Pancreas (tissue), 10 donors: ENCODE measurements at regions not wholly inside any gene's neighbourhood (a gene's known extent, or its start where the extent isn't known, plus 50 kb on each side); places are given as distances from the start of the nearest gene placed in this dataset.

Experiments
- ATAC-seq, 4 donors: fragments of 200-7000 bp; cut with Tn5 transposase; one replicate each; pipeline versions ENCODE4 v1.8.0 to v1.9.1; 2020; ENCODE audit warnings: mild to moderate bottlenecking in 4 of 4, moderate library complexity in 4 of 4
- DNase-seq, 6 donors: peaks; one replicate each; pipeline ENCODE4 v3.0.0-alpha.2; 2020
- FAIRE-seq: peaks from 2 replicates; lab custom pipeline; 2012; peaks lifted over from hg19 to GRCh38; lab: Jason Lieb, UNC
- H3K27ac ChIP-seq, 4 donors: fragments of 200-600 bp; sonication (generic); 1 replicate in 3 of 4; 2 replicates in 1 of 4; pipeline versions ENCODE4 v1.5.0 to v1.8.0; 2020
- H3K27me3 ChIP-seq, 4 donors: fragments of 200-600 bp; one replicate each; pipeline ENCODE4 v1.8.0; 2021
- H3K36me3 ChIP-seq, 3 donors: fragments of 200-600 bp; sonication (generic) in 1 of 3; one replicate each; pipeline versions ENCODE4 v1.5.0 to v1.8.0; 2020 to 2021
- H3K4me1 ChIP-seq, 3 donors: fragments of 200-600 bp; one replicate each; pipeline ENCODE4 v1.8.0; 2021
- H3K4me3 ChIP-seq, 4 donors: fragments of 200-600 bp; sonication (generic) in 2 of 4; one replicate each; pipeline versions ENCODE4 v1.5.0 to v1.8.0; 2020 to 2021
- H3K9me3 ChIP-seq, 4 donors: fragments of 200-600 bp; one replicate each; pipeline ENCODE4 v1.8.0; 2021
- WGBS, 2 donors: extraction: QIAGEN DNeasy Blood & Tissue Kit; methylation state at CpG; one replicate each; pipeline ENCODE4 v1.1.7; 2013; 5-methylcytosine and 5-hydroxymethylcytosine counted together
- intact Hi-C, 3 donors: fragments of 100-400 bp; cut with DNase I; formaldehyde crosslinking; loops; one replicate each; pipeline versions ENCODE4 v1.11.1 to v1.14.2; 2022
- TF ChIP-seq, protein P1 (sequence below), 4 donors: fragments of 200-600 bp; sonication (generic) in 3 of 4; IDR thresholded peaks; one replicate each; pipeline versions ENCODE4 v1.5.0 to v1.8.0; 2021; ENCODE audit warnings: antibody characterized with exemption in 4 of 4
- donor health status: healthy with polysubstance abuse.
- donor health status: DM: no; HTN: no; CAD: no; lungs with moderate emphysema.
- donor health status: DM: no; HTN: no; CAD: no.
- donor health status: control.
- donor health status: control.
- donor health status: Bipolar disorder and iron deficiency.
- donor health status: DM: yes; HTN: yes; CAD: no.
- donor health status: DM: no; HTN: no; CAD: no.
- donor health status: DM: no; HTN: no; CAD: no.
- donor health status: DM: yes; HTN: yes; CAD: no.

- DNase-seq (no peak), ATAC-seq (no peak), FAIRE-seq (no peak)
- H3K9me3 ChIP-seq = no peaks in the 10 kb centered on the region
- no peaks in the 10 kb centered on the region for H3K27me3 ChIP-seq
- intact Hi-C loops = no loop called here
- H3K4me1 ChIP-seq = no peaks in the 10 kb centered on the region
- H3K4me3 ChIP-seq = no peak overlapping the region
- H3K27ac ChIP-seq = no peak overlapping the region
- TF ChIP-seq, protein P1, sequence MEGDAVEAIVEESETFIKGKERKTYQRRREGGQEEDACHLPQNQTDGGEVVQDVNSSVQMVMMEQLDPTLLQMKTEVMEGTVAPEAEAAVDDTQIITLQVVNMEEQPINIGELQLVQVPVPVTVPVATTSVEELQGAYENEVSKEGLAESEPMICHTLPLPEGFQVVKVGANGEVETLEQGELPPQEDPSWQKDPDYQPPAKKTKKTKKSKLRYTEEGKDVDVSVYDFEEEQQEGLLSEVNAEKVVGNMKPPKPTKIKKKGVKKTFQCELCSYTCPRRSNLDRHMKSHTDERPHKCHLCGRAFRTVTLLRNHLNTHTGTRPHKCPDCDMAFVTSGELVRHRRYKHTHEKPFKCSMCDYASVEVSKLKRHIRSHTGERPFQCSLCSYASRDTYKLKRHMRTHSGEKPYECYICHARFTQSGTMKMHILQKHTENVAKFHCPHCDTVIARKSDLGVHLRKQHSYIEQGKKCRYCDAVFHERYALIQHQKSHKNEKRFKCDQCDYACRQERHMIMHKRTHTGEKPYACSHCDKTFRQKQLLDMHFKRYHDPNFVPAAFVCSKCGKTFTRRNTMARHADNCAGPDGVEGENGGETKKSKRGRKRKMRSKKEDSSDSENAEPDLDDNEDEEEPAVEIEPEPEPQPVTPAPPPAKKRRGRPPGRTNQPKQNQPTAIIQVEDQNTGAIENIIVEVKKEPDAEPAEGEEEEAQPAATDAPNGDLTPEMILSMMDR (IDR thresholded peaks at IDR 0.05) = no peak
- H3K36me3 ChIP-seq = no peaks in the 10 kb centered on the region
Observed at GRCh38 chr6:1542335-1542734, 67.4 kb upstream of the FOXC1 start.

DNA sequence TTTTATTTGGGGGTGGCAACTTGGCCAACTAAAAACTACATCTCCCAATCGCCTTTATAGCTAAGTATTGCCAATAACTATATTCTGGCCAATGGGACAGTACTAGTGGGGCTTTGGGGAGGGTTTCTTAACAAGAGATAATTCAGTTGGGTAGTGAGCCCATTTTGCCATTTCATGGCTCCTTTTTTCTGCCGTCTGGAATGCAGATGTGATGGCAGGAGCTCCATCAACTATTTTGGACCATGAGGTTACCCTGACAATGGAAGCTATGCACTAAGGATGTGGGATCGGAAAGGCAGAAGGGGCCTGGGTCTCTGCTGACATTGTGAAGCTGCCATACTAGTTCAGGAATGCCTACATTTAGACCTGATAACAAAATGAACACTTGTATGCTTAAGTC is 67.0 kb upstream of the FOXC1 start:
- intact Hi-C loops = no loop called here
- no peaks in the 10 kb centered on the region for H3K27me3 ChIP-seq
- H3K4me1 ChIP-seq = no peaks in the 10 kb centered on the region
- no peaks in the 10 kb centered on the region for H3K9me3 ChIP-seq
- TF ChIP-seq, protein P1 (IDR thresholded peaks at IDR 0.05) = no peak
- H3K27ac ChIP-seq = no peak overlapping the region
- 71 to 75% methylated on average over 3 of the region's 3 CpGs for WGBS, 2 donors
- no peak for ATAC-seq
- no peak for DNase-seq
- H3K36me3 ChIP-seq = no peaks in the 10 kb centered on the region
- no peak overlapping the region for H3K4me3 ChIP-seq
- FAIRE-seq = no peak

GRCh38 chr6:1544000-1544399 is 65.7 kb upstream of the FOXC1 start:
- intact Hi-C loops = no loop called here
- Histone ChIP-seq H3K36me3 (no peaks in the 10 kb centered on the region), H3K27ac (no peak overlapping the region), H3K4me3 (no peak overlapping the region), H3K27me3 (no peaks in the 10 kb centered on the region), H3K9me3 (no peaks in the 10 kb centered on the region), H3K4me1 (no peaks in the 10 kb centered on the region)
- DNase-seq = no peak
- FAIRE-seq = no peak
- ATAC-seq = no peak
- WGBS, 2 donors = 67 to 69% methylated on average over 3 of the region's 3 CpGs
- TF ChIP-seq, protein P1 (IDR thresholded peaks at IDR 0.05) = no peak

- WGBS, 2 donors = 58 to 62% methylated on average over 2 of the region's 2 CpGs
- intact Hi-C loops = no loop called here
- Histone ChIP-seq H3K27ac (no peak overlapping the region), H3K9me3 (no peaks in the 10 kb centered on the region), H3K4me3 (no peak overlapping the region), H3K36me3 (no peaks in the 10 kb centered on the region), H3K27me3 (no peaks in the 10 kb centered on the region), H3K4me1 (no peaks in the 10 kb centered on the region)
- TF ChIP-seq, protein P1 (IDR thresholded peaks at IDR 0.05) = no peak
- no peak for DNase-seq
- no peak for FAIRE-seq
- ATAC-seq = no peak
Observed at GRCh38 chr6:1544603-1545002, 65.1 kb upstream of the FOXC1 start.

GRCh38 chr6:1545654-1546053 is 64.1 kb upstream of the FOXC1 start:
- TF ChIP-seq, protein P1 (IDR thresholded peaks at IDR 0.05) = no peak
- Histone ChIP-seq H3K27ac (no peak overlapping the region), H3K36me3 (no peaks in the 10 kb centered on the region), H3K4me3 (no peak overlapping the region), H3K27me3 (no peaks in the 10 kb centered on the region), H3K9me3 (no peaks in the 10 kb centered on the region), H3K4me1 (no peaks in the 10 kb centered on the region)
- no peak for FAIRE-seq
- DNase-seq = no peak
- ATAC-seq = no peak
- 86 to 88% methylated on average over 12 of the region's 12 CpGs for WGBS, 2 donors
- intact Hi-C loops = no loop called here
